B cell (primary cell): ENCODE measurements at regions not wholly inside any gene's neighbourhood (a gene's known extent, or its start where the extent isn't known, plus 50 kb on each side); places are given as distances from the start of the nearest gene placed in this dataset.

Experiments used
- ATAC-seq: fragments of 200-7000 bp; cut with Tn5 transposase; one replicate; pipeline ENCODE4 v1.10.0; 2021; ENCODE audit warnings: low read depth, mild to moderate bottlenecking, moderate number of reproducible peaks, moderate library complexity
- CTCF ChIA-PET: fragments of 350-600 bp; sonication (Branson Sonifier 250); formaldehyde crosslinking; loops from one replicate; lab custom pipeline; 2021; ENCODE audit warnings: antibody characterized with exemption, inconsistent platforms; lab: Charles Lee
- POLR2A ChIA-PET: fragments of 350-600 bp; sonication (Branson Sonifier 250); formaldehyde crosslinking; loops from one replicate; lab custom pipeline; 2021; ENCODE audit warnings: antibody characterized with exemption; lab: Charles Lee
- DNase-seq: peaks from one replicate; pipeline ENCODE4 v3.0.0; 2013
- H2AFZ ChIP-seq: 2 replicates; pipeline ENCODE4 v1.6.1; 2012; ENCODE audit warnings: mild to moderate bottlenecking, low read depth, low read length; ENCODE audit not compliant: insufficient read depth, poor library complexity, severe bottlenecking
- H3K27ac ChIP-seq, 2 donors: 1 replicate in 1 of 2; 2 replicates in 1 of 2; pipeline ENCODE4 v1.5.1; 2012 to 2013; ENCODE audit warnings: low read length in 2 of 2, mild to moderate bottlenecking in 2 of 2, moderate library complexity in 1 of 2
- H3K27me3 ChIP-seq, 4 experiments: fragments of 200-600 bp in 1 of 4; sonication (generic) in 1 of 4; replicated peaks in 1 of 4; 1 replicate in 2 of 4; 2 replicates in 2 of 4; pipeline versions ENCODE4 v1.6.1 to v1.7.0; 2013 to 2016; ENCODE audit warnings: low read length in 3 of 4, mild to moderate bottlenecking in 2 of 4, mixed read lengths in 1 of 4, moderate library complexity in 1 of 4; ENCODE audit not compliant: insufficient read depth in 4 of 4, control insufficient read depth in 3 of 4; ENCODE audit errors: control extremely low read depth in 1 of 4
- H3K36me3 ChIP-seq, 2 experiments: replicated peaks in 1 of 2; 1 replicate in 1 of 2; 2 replicates in 1 of 2; pipeline versions ENCODE4 v1.6.1 to v1.7.1; 2013; ENCODE audit warnings: low read length in 1 of 2; ENCODE audit not compliant: insufficient read depth in 2 of 2, control insufficient read depth in 1 of 2; ENCODE audit errors: control extremely low read depth in 1 of 2, extremely low read depth in 1 of 2
- H3K4me1 ChIP-seq, 2 donors: fragments of 200-600 bp in 1 of 2; sonication (generic) in 1 of 2; 1 replicate in 1 of 2; 2 replicates in 1 of 2; pipeline versions ENCODE4 v1.5.1 to v1.6.1; 2013 to 2017; ENCODE audit warnings: low read length in 2 of 2; ENCODE audit not compliant: control insufficient read depth in 2 of 2, insufficient read depth in 2 of 2
- H3K4me2 ChIP-seq: replicated peaks from 2 replicates; pipeline ENCODE3; 2012; ENCODE audit warnings: mild to moderate bottlenecking, low read depth, low read length; ENCODE audit not compliant: poor library complexity, severe bottlenecking
- H3K4me3 ChIP-seq, 5 experiments: fragments of 200-600 bp in 1 of 5; sonication (generic) in 1 of 5; 1 replicate in 3 of 5; 2 replicates in 2 of 5; pipeline versions ENCODE4 v1.5.1 to v1.7.0; 2011 to 2016; ENCODE audit warnings: low read length in 4 of 5, mild to moderate bottlenecking in 4 of 5, low read depth in 2 of 5, control low read depth in 1 of 5, moderate library complexity in 1 of 5; ENCODE audit not compliant: insufficient read depth in 1 of 5; ENCODE audit errors: control extremely low read depth in 1 of 5, extremely low read depth in 1 of 5
- H3K79me2 ChIP-seq: fragments of 200-600 bp; sonication (generic); one replicate; pipeline ENCODE4 v1.6.0; 2016; ENCODE audit warnings: low read length; ENCODE audit not compliant: control insufficient read depth, insufficient read depth
- H3K9ac ChIP-seq: fragments of 200-600 bp; sonication (generic); 2 replicates; pipeline ENCODE4 v1.6.1; 2017; ENCODE audit warnings: mild to moderate bottlenecking, low read length, moderate library complexity
- H3K9me3 ChIP-seq, 3 donors: one replicate each; pipeline versions ENCODE4 v1.6.1 to v1.7.1; 2013; ENCODE audit warnings: low read length in 2 of 3; ENCODE audit not compliant: control insufficient read depth in 2 of 3, insufficient read depth in 1 of 3; ENCODE audit errors: control extremely low read depth in 1 of 3
- H4K20me1 ChIP-seq: 2 replicates; pipeline ENCODE4 v1.6.0; 2012; ENCODE audit warnings: mild to moderate bottlenecking, low read length; ENCODE audit not compliant: insufficient read depth, control insufficient read depth, poor library complexity, severe bottlenecking
- H3K27ac Mint-ChIP-seq: one replicate; pipeline ENCODE4 v1.8.0; 2021; ENCODE audit warnings: mixed read lengths
- H3K27me3 Mint-ChIP-seq: one replicate; pipeline ENCODE4 v1.8.0; 2021; ENCODE audit warnings: mixed read lengths
- H3K4me1 Mint-ChIP-seq: one replicate; pipeline ENCODE4 v1.8.0; 2021; ENCODE audit warnings: mixed read lengths
- H3K4me3 Mint-ChIP-seq: one replicate; pipeline ENCODE4 v1.8.0; 2021; ENCODE audit warnings: mixed read lengths
- H3K9me3 Mint-ChIP-seq: one replicate; pipeline ENCODE4 v1.8.0; 2022; ENCODE audit warnings: mixed read lengths; ENCODE audit not compliant: insufficient read depth
- CTCF ChIP-seq: fragments of 200-600 bp; IDR thresholded peaks from one replicate; pipeline ENCODE4 v1.8.0; 2022; ENCODE audit warnings: antibody characterized with exemption, mild to moderate bottlenecking
- EZH2 ChIP-seq: IDR thresholded peaks from 2 replicates; pipeline ENCODE4 v1.6.1; 2012; ENCODE audit warnings: borderline replicate concordance, low read depth, mild to moderate bottlenecking, moderate library complexity, low read length; ENCODE audit not compliant: insufficient read depth, poor library complexity, severe bottlenecking
- WGBS: methylation state at CpG from one replicate; pipeline ENCODE4 v1.1.5; 2013; ENCODE audit warnings: missing lambda C conversion rate; ENCODE audit not compliant: insufficient coverage; 5-methylcytosine and 5-hydroxymethylcytosine counted together
- intact Hi-C: fragments of 100-400 bp; cut with micrococcal nuclease; formaldehyde crosslinking; loops from one replicate; pipeline ENCODE4 v1.10.0; 2022

- Histone ChIP-seq H4K20me1 (no peaks in the 10 kb centered on the region), H3K9me3 (peaks cover 0 to 6% (median 0%) of the 10 kb centered on the region in 3 donors), H3K79me2 (no peaks in the 10 kb centered on the region), H3K4me2 (no peak overlapping the region), H3K4me1 (no peaks in the 10 kb centered on the region), H3K4me3 (no peak overlapping the region), H3K27me3 (peaks cover 0 to 3% (median 0%) of the 10 kb centered on the region in 4 experiments), H3K9ac (no peak overlapping the region), H3K36me3 (no peaks in the 10 kb centered on the region), H3K27ac (no peak overlapping the region), H2AFZ (no peak overlapping the region)
- ChIA-PET POLR2A (no interaction called here), CTCF (no interaction called here)
- intact Hi-C loops = no loop called here
- no peaks in the 10 kb centered on the region for H3K4me1 Mint-ChIP-seq
- no peak for ATAC-seq
- H3K27me3 Mint-ChIP-seq = peaks cover 17% of the 10 kb centered on the region
- no peak for DNase-seq
- no peak overlapping the region for H3K4me3 Mint-ChIP-seq
- no peak for TF ChIP-seq CTCF
- TF ChIP-seq EZH2 = no peak
- no peak overlapping the region for H3K27ac Mint-ChIP-seq
- WGBS = 88% methylated on average over 19 of the region's 25 CpGs
- H3K9me3 Mint-ChIP-seq = no peaks in the 10 kb centered on the region
These were observed 52.1 kb upstream of the SLC66A3 start for GRCh38 chr2:11102956-11103860.
